GM06990 (cell line): ENCODE measurements at regions not wholly inside any gene's neighbourhood (a gene's known extent, or its start where the extent isn't known, plus 50 kb on each side); places are given as distances from the start of the nearest gene placed in this dataset.

Experiments used
- DNase-seq: peaks from one replicate; pipeline ENCODE4 v3.0.0-alpha.2; 2011; ENCODE audit not compliant: insufficient read length; ENCODE audit errors: extremely low read depth
- H3K27me3 ChIP-seq: replicated peaks from 2 replicates; pipeline ENCODE4 v1.6.0; 2011; ENCODE audit warnings: low read length; ENCODE audit not compliant: control insufficient read depth, insufficient read depth
- H3K36me3 ChIP-seq: 2 replicates; pipeline ENCODE4 v1.5.1; 2011; ENCODE audit warnings: low read length; ENCODE audit not compliant: control insufficient read depth, insufficient read depth
- H3K4me3 ChIP-seq: replicated peaks from 2 replicates; pipeline ENCODE4 v1.5.1; 2011; ENCODE audit warnings: low read depth, mild to moderate bottlenecking, control low read depth, low read length
- TF ChIP-seq, protein P1 (sequence below): IDR thresholded peaks from 2 replicates; pipeline ENCODE4 v1.5.1; 2011; ENCODE audit warnings: low read length, control low read depth, mild to moderate bottlenecking, inconsistent platforms; ENCODE audit not compliant: insufficient read depth, poor library complexity, severe bottlenecking

DNA sequence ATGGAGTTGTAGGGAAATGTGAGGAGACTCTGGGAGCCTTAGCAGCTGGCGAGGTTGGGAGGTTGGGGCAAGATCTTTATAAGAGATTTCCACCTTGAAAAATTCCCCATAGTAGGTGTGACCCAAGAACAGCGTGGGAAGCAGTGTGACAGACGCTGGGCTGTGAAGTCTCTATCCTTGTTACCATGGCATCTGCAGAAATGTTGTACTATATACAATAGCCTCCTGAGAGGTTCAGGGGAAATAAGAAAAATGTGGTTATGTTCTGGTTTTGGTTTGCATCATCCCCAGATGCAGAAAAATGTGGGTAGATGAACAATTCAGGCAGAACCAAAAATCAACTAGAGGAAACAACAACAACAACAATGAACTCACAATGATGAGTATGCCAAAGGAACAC lies 498.6 kb downstream of the SH2D4B start:
- H3K36me3 ChIP-seq = no peaks in the 10 kb centered on the region
- no peaks in the 10 kb centered on the region for H3K27me3 ChIP-seq
- H3K4me3 ChIP-seq = no peak overlapping the region
- DNase-seq = peak; percentile 71
- TF ChIP-seq, protein P1, sequence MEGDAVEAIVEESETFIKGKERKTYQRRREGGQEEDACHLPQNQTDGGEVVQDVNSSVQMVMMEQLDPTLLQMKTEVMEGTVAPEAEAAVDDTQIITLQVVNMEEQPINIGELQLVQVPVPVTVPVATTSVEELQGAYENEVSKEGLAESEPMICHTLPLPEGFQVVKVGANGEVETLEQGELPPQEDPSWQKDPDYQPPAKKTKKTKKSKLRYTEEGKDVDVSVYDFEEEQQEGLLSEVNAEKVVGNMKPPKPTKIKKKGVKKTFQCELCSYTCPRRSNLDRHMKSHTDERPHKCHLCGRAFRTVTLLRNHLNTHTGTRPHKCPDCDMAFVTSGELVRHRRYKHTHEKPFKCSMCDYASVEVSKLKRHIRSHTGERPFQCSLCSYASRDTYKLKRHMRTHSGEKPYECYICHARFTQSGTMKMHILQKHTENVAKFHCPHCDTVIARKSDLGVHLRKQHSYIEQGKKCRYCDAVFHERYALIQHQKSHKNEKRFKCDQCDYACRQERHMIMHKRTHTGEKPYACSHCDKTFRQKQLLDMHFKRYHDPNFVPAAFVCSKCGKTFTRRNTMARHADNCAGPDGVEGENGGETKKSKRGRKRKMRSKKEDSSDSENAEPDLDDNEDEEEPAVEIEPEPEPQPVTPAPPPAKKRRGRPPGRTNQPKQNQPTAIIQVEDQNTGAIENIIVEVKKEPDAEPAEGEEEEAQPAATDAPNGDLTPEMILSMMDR = no peak

- TF ChIP-seq, protein P1 = no peak
- no peak for DNase-seq
- no peak overlapping the region for H3K4me3 ChIP-seq
- H3K27me3 ChIP-seq = no peaks in the 10 kb centered on the region
- no peaks in the 10 kb centered on the region for H3K36me3 ChIP-seq
Observed at GRCh38 chr10:81040031-81040430, 502.3 kb downstream of the SH2D4B start.

- no peaks in the 10 kb centered on the region for H3K27me3 ChIP-seq
- TF ChIP-seq, protein P1 = no peak
- H3K36me3 ChIP-seq = no peaks in the 10 kb centered on the region
- DNase-seq = no peak
- no peak overlapping the region for H3K4me3 ChIP-seq
Observed at GRCh38 chr10:81040940-81041339, 503.2 kb downstream of the SH2D4B start.

GRCh38 chr10:81042647-81043046 lies 504.9 kb downstream of the SH2D4B start:
- Histone ChIP-seq H3K4me3 (peak overlapping the region; percentile 5), H3K36me3 (no peaks in the 10 kb centered on the region)

GRCh38 chr10:81065474-81065873 lies 527.8 kb downstream of the SH2D4B start:
- TF ChIP-seq, protein P1 = no peak
- DNase-seq = no peak
- Histone ChIP-seq H3K27me3 (no peaks in the 10 kb centered on the region), H3K36me3 (no peaks in the 10 kb centered on the region), H3K4me3 (no peak overlapping the region)

More at GRCh38 chr10:81042647-81043046, 504.9 kb downstream of the SH2D4B start:
- TF ChIP-seq, protein P1 = no peak
- H3K27me3 ChIP-seq = no peaks in the 10 kb centered on the region
- no peak for DNase-seq

DNA sequence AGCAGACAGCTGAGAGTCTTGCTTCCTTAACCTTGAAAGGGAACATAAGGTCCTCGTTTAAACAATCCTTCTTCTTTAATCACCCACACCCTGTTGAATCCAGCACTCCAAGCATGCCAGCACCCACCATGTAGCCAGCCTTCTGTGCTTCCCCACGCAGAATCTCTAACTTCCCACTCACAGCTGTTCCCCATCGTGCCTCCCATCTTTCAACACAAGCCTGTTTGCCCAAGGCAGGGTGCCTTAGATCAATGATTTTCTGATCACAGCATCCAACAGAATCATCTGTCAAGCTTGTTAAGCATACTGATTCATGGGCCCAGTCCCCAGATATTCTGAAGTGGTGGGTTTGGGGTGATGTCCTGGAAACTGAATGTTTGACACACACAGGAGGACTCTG lies 530.8 kb downstream of the SH2D4B start:
- DNase-seq = no peak
- no peaks in the 10 kb centered on the region for H3K27me3 ChIP-seq
- no peak overlapping the region for H3K4me3 ChIP-seq
- no peaks in the 10 kb centered on the region for H3K36me3 ChIP-seq
- TF ChIP-seq, protein P1 = no peak
